ENCODE measurements at regions not wholly inside any gene's neighbourhood (a gene's known extent, or its start where the extent isn't known, plus 50 kb on each side); places are given as distances from the start of the nearest gene placed in this dataset.

DNA sequence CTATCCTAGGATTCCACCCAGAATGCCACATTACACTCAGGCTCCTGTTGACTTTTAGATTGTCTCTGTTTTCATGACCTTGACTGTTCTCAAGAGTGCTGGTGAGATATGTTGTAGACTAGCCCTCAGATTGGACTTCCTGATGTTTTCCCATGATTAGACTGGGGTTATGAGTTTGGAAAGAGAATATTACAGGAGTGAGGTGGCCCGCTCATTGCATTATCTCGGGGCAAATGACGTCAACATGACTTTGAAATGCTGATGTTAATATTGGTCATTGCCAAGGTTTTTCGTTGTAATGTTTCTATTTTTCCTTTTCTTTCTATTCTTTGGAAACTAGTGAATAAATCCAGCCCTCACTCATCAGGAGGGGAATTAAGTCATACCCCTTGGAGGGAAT is 355.7 kb upstream of the MON1B start:
- no peak for TF ChIP-seq ZFX (IDR thresholded peaks at IDR 0.05)
- no peak for TF ChIP-seq CTCF (conservative IDR thresholded peaks at IDR 0.05)
